HG02973 (cell line): ENCODE measurements at regions not wholly inside any gene's neighbourhood (a gene's known extent, or its start where the extent isn't known, plus 50 kb on each side); places are given as distances from the start of the nearest gene placed in this dataset.
"Not testable (repeated sequence)": the region's sequence is repeated elsewhere in the genome, so short reads cannot be mapped to it uniquely, and the experiment has no call there.

Experiments
- ATAC-seq: cut with Tn5 transposase; IDR thresholded peaks from one replicate; pipeline ENCODE4 v1.9.1; 2021; ENCODE audit warnings: moderate library complexity; ENCODE audit not compliant: unreplicated experiment

- ATAC-seq, result no peak
Observed at GRCh38 chr12:75710361-75711069, 199.1 kb upstream of the KRR1 start.

GRCh38 chr12:75709503-75709902 is 198.1 kb upstream of the KRR1 start:
- ATAC-seq, result no peak

- no peak for ATAC-seq
Observed at GRCh38 chr12:75708802-75709201, 197.4 kb upstream of the KRR1 start.

GRCh38 chr12:75707983-75708382 is 196.6 kb upstream of the KRR1 start:
- ATAC-seq, result no peak

GRCh38 chr12:75706786-75707605 is 195.6 kb upstream of the KRR1 start:
- ATAC-seq, result no peak

- ATAC-seq, result no peak
Observed at GRCh38 chr12:75705749-75706711, 194.6 kb upstream of the KRR1 start.

GRCh38 chr12:75704664-75705063 is 193.3 kb upstream of the KRR1 start:
- no peak for ATAC-seq

- ATAC-seq, result no peak
Observed at GRCh38 chr12:75704208-75704607, 192.8 kb upstream of the KRR1 start.

- ATAC-seq, result no peak
Observed at GRCh38 chr12:75703131-75703530, 191.7 kb upstream of the KRR1 start.

GRCh38 chr12:75702477-75703093 is 191.2 kb upstream of the KRR1 start:
- no peak for ATAC-seq

- ATAC-seq, result no peak
Observed at GRCh38 chr12:75701859-75702258, 190.4 kb upstream of the KRR1 start.

- ATAC-seq, result no peak
Observed at GRCh38 chr12:75699728-75700496, 188.5 kb upstream of the KRR1 start.

GRCh38 chr12:75699251-75699650 is 187.8 kb upstream of the KRR1 start:
- no peak for ATAC-seq

GRCh38 chr12:75698052-75698451 is 186.6 kb upstream of the KRR1 start:
- ATAC-seq, result no peak

- ATAC-seq, result no peak
Observed at GRCh38 chr12:75695926-75696325, 184.5 kb upstream of the KRR1 start.

- no peak for ATAC-seq
Observed at GRCh38 chr12:75694534-75695268, 183.3 kb upstream of the KRR1 start.

- no peak for ATAC-seq
Observed at GRCh38 chr12:75692876-75693275, 181.5 kb upstream of the KRR1 start.

GRCh38 chr12:75690296-75690955 is 179.0 kb upstream of the KRR1 start:
- no peak for ATAC-seq

GRCh38 chr12:75686233-75686632 is 174.8 kb upstream of the KRR1 start:
- ATAC-seq, result not testable (repeated sequence)
